ENCODE measurements at regions not wholly inside any gene's neighbourhood (a gene's known extent, or its start where the extent isn't known, plus 50 kb on each side); places are given as distances from the start of the nearest gene placed in this dataset.
"Not testable (repeated sequence)": the region's sequence is repeated elsewhere in the genome, so short reads cannot be mapped to it uniquely, and the experiment has no call there.

- not testable (repeated sequence) for TF ChIP-seq POLR2AphosphoS5, POLR2A (IDR thresholded peaks at IDR 0.05; ENCODE audit: low read depth, low read length)
Measured at GRCh38 chr14:37785298-37785697, 189.9 kb downstream of the TTC6 start.
